ENCODE measurements at regions not wholly inside any gene's neighbourhood (a gene's known extent, or its start where the extent isn't known, plus 50 kb on each side); places are given as distances from the start of the nearest gene placed in this dataset.

DNA sequence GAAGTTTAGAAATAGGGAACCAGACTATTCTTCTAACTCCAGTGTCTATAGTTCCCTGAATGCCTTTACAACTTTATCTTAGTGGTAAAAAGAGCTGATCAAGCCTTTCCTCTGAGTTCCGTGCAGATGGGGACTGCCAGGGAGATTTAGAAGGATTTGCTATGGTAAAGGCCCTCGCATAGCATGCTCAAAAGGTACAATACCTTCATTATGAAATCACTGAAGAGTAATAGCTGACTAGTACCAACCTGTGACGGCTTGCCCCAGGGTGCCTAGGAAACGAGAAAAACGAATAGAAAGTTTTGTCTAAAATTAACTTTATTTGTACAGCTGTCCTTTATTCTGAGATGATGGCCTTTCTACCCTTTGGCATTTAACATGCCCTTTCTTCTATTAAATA is 150.1 kb upstream of the ARHGAP42 start:
- no peak for DNase-seq
- no peaks in the 10 kb centered on the region for H3K9me3 ChIP-seq
- no peaks in the 10 kb centered on the region for H3K4me1 ChIP-seq (ENCODE audit: insufficient read depth)
- intact Hi-C loops (cut with DNase I), result no loop called here
- H3K27ac ChIP-seq, result no peak overlapping the region
- H3K4me3 ChIP-seq, result no peak overlapping the region
- TF ChIP-seq EP300 (IDR thresholded peaks at IDR 0.05) (no peak), POLR2A (IDR thresholded peaks at IDR 0.05) (no peak)
- TF ChIP-seq, protein P1, sequence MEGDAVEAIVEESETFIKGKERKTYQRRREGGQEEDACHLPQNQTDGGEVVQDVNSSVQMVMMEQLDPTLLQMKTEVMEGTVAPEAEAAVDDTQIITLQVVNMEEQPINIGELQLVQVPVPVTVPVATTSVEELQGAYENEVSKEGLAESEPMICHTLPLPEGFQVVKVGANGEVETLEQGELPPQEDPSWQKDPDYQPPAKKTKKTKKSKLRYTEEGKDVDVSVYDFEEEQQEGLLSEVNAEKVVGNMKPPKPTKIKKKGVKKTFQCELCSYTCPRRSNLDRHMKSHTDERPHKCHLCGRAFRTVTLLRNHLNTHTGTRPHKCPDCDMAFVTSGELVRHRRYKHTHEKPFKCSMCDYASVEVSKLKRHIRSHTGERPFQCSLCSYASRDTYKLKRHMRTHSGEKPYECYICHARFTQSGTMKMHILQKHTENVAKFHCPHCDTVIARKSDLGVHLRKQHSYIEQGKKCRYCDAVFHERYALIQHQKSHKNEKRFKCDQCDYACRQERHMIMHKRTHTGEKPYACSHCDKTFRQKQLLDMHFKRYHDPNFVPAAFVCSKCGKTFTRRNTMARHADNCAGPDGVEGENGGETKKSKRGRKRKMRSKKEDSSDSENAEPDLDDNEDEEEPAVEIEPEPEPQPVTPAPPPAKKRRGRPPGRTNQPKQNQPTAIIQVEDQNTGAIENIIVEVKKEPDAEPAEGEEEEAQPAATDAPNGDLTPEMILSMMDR (IDR thresholded peaks at IDR 0.05), result no peak
- no peaks in the 10 kb centered on the region for H3K27me3 ChIP-seq
- no peaks in the 10 kb centered on the region for H3K36me3 ChIP-seq
- WGBS, 3 donors, result 58 to 71% (median 71%) methylated on average over 5 of the region's 5 CpGs

DNA sequence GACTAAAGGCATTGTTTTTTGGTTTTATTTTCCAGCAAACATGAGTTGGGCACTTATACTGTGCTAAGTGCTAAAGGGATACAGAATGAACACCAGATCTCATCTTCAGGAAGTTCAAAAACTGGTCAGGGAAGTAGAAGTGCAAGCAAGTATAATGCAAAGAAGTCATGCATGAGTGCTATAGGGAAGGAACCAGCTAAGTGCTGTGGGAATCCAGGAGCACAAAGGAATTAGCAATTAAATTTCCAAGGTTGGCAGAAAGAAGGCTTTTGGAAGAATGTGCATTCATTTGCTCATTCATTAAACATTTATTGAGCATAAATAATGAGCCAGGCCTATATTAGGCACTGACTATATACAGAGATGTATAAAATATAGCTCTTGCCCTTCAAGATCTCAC is 143.7 kb upstream of the ARHGAP42 start:
- Histone ChIP-seq H3K4me3 (no peak overlapping the region), H3K27ac (no peak overlapping the region), H3K9me3 (no peaks in the 10 kb centered on the region), H3K36me3 (no peaks in the 10 kb centered on the region), H3K4me1 (ENCODE audit: insufficient read depth) (no peaks in the 10 kb centered on the region), H3K27me3 (no peaks in the 10 kb centered on the region)
- DNase-seq, result no peak
- intact Hi-C loops (cut with DNase I), result no loop called here
- no peak for TF ChIP-seq POLR2A (IDR thresholded peaks at IDR 0.05)
- TF ChIP-seq, protein P1 (IDR thresholded peaks at IDR 0.05), result no peak
- TF ChIP-seq EP300 (IDR thresholded peaks at IDR 0.05), result no peak

DNA sequence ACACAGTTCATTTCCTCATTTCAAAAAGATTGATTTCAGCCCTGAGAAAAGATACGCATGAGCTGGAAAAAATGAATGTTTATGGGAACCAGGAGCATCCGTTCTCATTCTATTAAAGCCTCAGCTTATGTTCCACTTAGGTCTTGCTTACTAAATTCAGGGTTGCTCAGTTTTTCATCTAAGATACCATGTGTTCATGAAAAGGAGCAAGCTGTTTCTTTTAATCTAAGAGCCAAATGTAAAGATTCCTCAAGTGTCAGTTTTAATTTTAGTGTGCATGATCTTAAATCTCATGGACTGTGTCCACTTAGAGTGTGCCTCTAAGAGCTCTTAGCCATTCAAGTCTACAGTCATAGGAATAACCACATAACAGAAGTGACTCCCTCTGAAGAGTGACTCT is 141.5 kb upstream of the ARHGAP42 start:
- no peak for DNase-seq
- no peaks in the 10 kb centered on the region for H3K9me3 ChIP-seq
- TF ChIP-seq, protein P1 (IDR thresholded peaks at IDR 0.05), result no peak
- TF ChIP-seq POLR2A (IDR thresholded peaks at IDR 0.05) (no peak), EP300 (IDR thresholded peaks at IDR 0.05) (no peak)
- intact Hi-C loops (cut with DNase I), result no loop called here
- H3K36me3 ChIP-seq, result no peaks in the 10 kb centered on the region
- no peak overlapping the region for H3K4me3 ChIP-seq
- no peak overlapping the region for H3K27ac ChIP-seq
- WGBS, 3 donors, result 88 to 91% (median 89%) methylated on average over 2 of the region's 2 CpGs
- H3K27me3 ChIP-seq, result no peaks in the 10 kb centered on the region
- H3K4me1 ChIP-seq (ENCODE audit: insufficient read depth), result no peaks in the 10 kb centered on the region

DNA sequence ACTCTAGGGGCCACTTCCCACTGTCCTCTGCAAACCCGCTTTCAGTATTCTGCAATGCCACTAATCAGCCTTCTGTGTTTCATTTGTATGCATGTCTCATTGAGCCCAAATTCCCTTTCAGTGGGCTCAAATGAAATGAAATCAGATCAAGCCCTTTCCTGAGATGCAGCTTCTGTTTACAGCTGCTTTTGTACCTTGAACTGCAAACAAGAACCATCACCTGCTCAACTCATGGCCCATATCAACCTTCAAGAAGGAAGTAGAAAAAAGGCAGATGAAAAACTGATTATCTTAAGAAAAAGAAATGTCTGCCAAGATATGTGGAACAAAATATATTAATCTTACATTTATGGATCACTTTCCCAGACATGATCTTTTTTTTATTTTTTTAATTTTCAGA is 141.1 kb upstream of the ARHGAP42 start:
- Histone ChIP-seq H3K4me1 (ENCODE audit: insufficient read depth) (no peaks in the 10 kb centered on the region), H3K9me3 (no peaks in the 10 kb centered on the region), H3K4me3 (no peak overlapping the region), H3K27ac (no peak overlapping the region), H3K27me3 (no peaks in the 10 kb centered on the region), H3K36me3 (no peaks in the 10 kb centered on the region)
- 92 to 98% (median 97%) methylated on average over 1 of the region's 1 CpG for WGBS, 3 donors
- TF ChIP-seq EP300 (IDR thresholded peaks at IDR 0.05) (no peak), POLR2A (IDR thresholded peaks at IDR 0.05) (no peak)
- TF ChIP-seq, protein P1 (IDR thresholded peaks at IDR 0.05), result no peak
- DNase-seq, result no peak
- intact Hi-C loops (cut with DNase I), result no loop called here

DNA sequence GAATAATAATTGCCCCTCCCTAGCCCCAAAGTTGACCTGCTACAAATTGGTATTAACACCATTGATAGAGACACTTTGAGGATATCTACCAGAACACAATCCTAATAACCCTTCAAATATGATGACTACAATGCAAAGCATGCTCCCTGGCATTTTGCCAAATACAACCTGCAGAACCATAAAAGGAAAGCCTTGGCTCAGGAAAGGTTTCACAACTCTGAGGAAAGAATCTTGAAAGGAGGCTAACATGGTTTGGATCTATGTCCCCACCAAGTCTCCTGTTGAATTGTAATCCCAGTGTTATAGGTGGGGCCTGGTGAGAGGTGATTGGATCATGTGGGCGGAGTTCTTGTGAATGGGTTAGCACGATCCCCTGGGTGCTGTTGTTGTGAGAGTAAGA is 140.4 kb upstream of the ARHGAP42 start:
- H3K4me3 ChIP-seq, result no peak overlapping the region
- H3K27me3 ChIP-seq, result no peaks in the 10 kb centered on the region
- H3K4me1 ChIP-seq (ENCODE audit: insufficient read depth), result no peaks in the 10 kb centered on the region
- TF ChIP-seq EP300 (IDR thresholded peaks at IDR 0.05) (no peak), POLR2A (IDR thresholded peaks at IDR 0.05) (no peak)
- TF ChIP-seq, protein P1 (IDR thresholded peaks at IDR 0.05), result no peak
- no peak overlapping the region for H3K27ac ChIP-seq
- intact Hi-C loops (cut with DNase I), result no loop called here
- H3K9me3 ChIP-seq, result no peaks in the 10 kb centered on the region
- WGBS, 3 donors, result 83 to 89% (median 89%) methylated on average over 2 of the region's 2 CpGs
- DNase-seq, result no peak
- H3K36me3 ChIP-seq, result no peaks in the 10 kb centered on the region
